Lower lobe of right lung (tissue), 2 donors: ENCODE measurements at regions not wholly inside any gene's neighbourhood (a gene's known extent, or its start where the extent isn't known, plus 50 kb on each side); places are given as distances from the start of the nearest gene placed in this dataset.

Experiments
- ATAC-seq, 2 donors: fragments of 200-7000 bp; cut with Tn5 transposase; one replicate each; pipeline ENCODE4 v1.9.1; 2020 to 2022; ENCODE audit warnings: mild to moderate bottlenecking in 2 of 2, moderate library complexity in 2 of 2
- DNase-seq: peaks from one replicate; pipeline ENCODE4 v3.0.0-alpha.2; 2020
- H3K27ac ChIP-seq: fragments of 200-600 bp; one replicate; pipeline ENCODE4 v1.8.0; 2022
- H3K27me3 ChIP-seq: fragments of 200-600 bp; one replicate; pipeline ENCODE4 v1.8.0; 2022; ENCODE audit warnings: low read depth
- H3K36me3 ChIP-seq: fragments of 200-600 bp; one replicate; pipeline ENCODE4 v1.8.0; 2022; ENCODE audit warnings: mild to moderate bottlenecking
- H3K4me1 ChIP-seq: fragments of 200-600 bp; one replicate; pipeline ENCODE4 v1.8.0; 2022
- H3K4me3 ChIP-seq: fragments of 200-600 bp; one replicate; pipeline ENCODE4 v1.8.0; 2022; ENCODE audit warnings: mild to moderate bottlenecking
- H3K9me3 ChIP-seq: fragments of 200-600 bp; one replicate; pipeline ENCODE4 v1.8.0; 2022
- CTCF ChIP-seq: fragments of 200-600 bp; IDR thresholded peaks from one replicate; pipeline ENCODE4 v1.8.0; 2022; ENCODE audit warnings: antibody characterized with exemption, mild to moderate bottlenecking
- intact Hi-C: fragments of 100-400 bp; cut with DNase I; formaldehyde crosslinking; loops from one replicate; pipeline ENCODE4 v1.11.0; 2022
- donor health status: DM: no; HTN: yes; CAD: no; lungs with severe emphysema.

GRCh38 chr12:125454291-125454690, 389.1 kb downstream of the AACS start:
- intact Hi-C loops, result no loop called here
- Histone ChIP-seq H3K27ac (no peak overlapping the region), H3K27me3 (no peaks in the 10 kb centered on the region), H3K36me3 (no peaks in the 10 kb centered on the region), H3K4me3 (no peak overlapping the region), H3K9me3 (no peaks in the 10 kb centered on the region), H3K4me1 (no peaks in the 10 kb centered on the region)
- DNase-seq (no peak), ATAC-seq (no peak)
- TF ChIP-seq CTCF, result no peak

- intact Hi-C loops, result no loop called here
- Histone ChIP-seq H3K4me1 (no peaks in the 10 kb centered on the region), H3K27ac (no peak overlapping the region), H3K27me3 (no peaks in the 10 kb centered on the region), H3K4me3 (no peak overlapping the region), H3K36me3 (no peaks in the 10 kb centered on the region), H3K9me3 (no peaks in the 10 kb centered on the region)
- no peak for TF ChIP-seq CTCF
- DNase-seq (no peak), ATAC-seq (no peak)
Measured at GRCh38 chr12:125454786-125455480, 389.7 kb downstream of the AACS start.

DNA sequence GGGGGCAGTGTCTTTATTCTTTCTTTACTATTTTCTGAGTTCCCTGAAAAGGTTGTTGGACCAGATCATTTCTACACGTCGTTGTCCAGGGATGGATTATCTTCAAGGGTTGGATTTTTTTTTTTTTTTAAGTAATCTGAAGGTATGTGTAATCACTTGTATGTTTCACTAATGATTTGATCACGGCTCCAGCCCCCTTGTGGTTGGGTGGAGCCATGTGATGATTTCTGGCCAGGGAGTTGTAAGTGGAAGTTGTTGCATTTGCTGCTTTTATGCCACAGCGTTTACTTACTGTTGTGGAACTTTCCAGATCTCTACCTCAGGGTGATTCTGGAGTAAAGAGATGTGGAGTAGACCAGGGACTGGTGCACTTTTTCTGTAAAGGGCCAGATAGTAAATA, 390.3 kb downstream of the AACS start:
- Histone ChIP-seq H3K4me1 (no peaks in the 10 kb centered on the region), H3K27me3 (no peaks in the 10 kb centered on the region), H3K4me3 (no peak overlapping the region), H3K36me3 (no peaks in the 10 kb centered on the region), H3K9me3 (no peaks in the 10 kb centered on the region), H3K27ac (no peak overlapping the region)
- no peak for DNase-seq
- TF ChIP-seq CTCF, result no peak
- intact Hi-C loops, result no loop called here
- no peak for ATAC-seq

- ATAC-seq, result no peak
- no peaks in the 10 kb centered on the region for H3K9me3 ChIP-seq
- H3K36me3 ChIP-seq, result no peaks in the 10 kb centered on the region
- no peak for TF ChIP-seq CTCF
- intact Hi-C loops, result no loop called here
- no peak overlapping the region for H3K4me3 ChIP-seq
- no peaks in the 10 kb centered on the region for H3K27me3 ChIP-seq
- no peak for DNase-seq
- no peaks in the 10 kb centered on the region for H3K4me1 ChIP-seq
- no peak overlapping the region for H3K27ac ChIP-seq
Measured at GRCh38 chr12:125458552-125459268, 393.5 kb downstream of the AACS start.

- Histone ChIP-seq H3K9me3 (no peaks in the 10 kb centered on the region), H3K4me1 (no peaks in the 10 kb centered on the region), H3K27me3 (no peaks in the 10 kb centered on the region), H3K4me3 (no peak overlapping the region), H3K36me3 (no peaks in the 10 kb centered on the region), H3K27ac (no peak overlapping the region)
- intact Hi-C loops, result no loop called here
- no peak for DNase-seq
- no peak for TF ChIP-seq CTCF
- ATAC-seq, result no peak
Measured at GRCh38 chr12:125461831-125462230, 396.6 kb downstream of the AACS start.
